DND-41 (cell line): ENCODE measurements at regions not wholly inside any gene's neighbourhood (a gene's known extent, or its start where the extent isn't known, plus 50 kb on each side); places are given as distances from the start of the nearest gene placed in this dataset.
"Not testable (repeated sequence)": the region's sequence is repeated elsewhere in the genome, so short reads cannot be mapped to it uniquely, and the experiment has no call there.

Experiments
- ATAC-seq: fragments of 200-7000 bp; cut with Tn5 transposase; 3 replicates; pipeline ENCODE4 v1.9.1; 2021; ENCODE audit warnings: low read depth; ENCODE audit not compliant: insufficient read depth
- DNase-seq: peaks from one replicate; pipeline ENCODE4 v3.0.0-alpha.2; 2020
- H2AFZ ChIP-seq: 2 replicates; pipeline ENCODE4 v1.6.0; 2012; ENCODE audit warnings: low read depth, low read length
- H3K27ac ChIP-seq: 2 replicates; pipeline ENCODE4 v1.5.1; 2012; ENCODE audit warnings: low read length, inconsistent platforms
- H3K27me3 ChIP-seq: fragments of 200-600 bp; sonication (generic); 2 replicates; pipeline ENCODE4 v1.6.0; 2012; ENCODE audit warnings: low read length, mild to moderate bottlenecking, inconsistent platforms; ENCODE audit not compliant: insufficient read depth, poor library complexity
- H3K36me3 ChIP-seq: 2 replicates; pipeline ENCODE4 v1.5.1; 2012; ENCODE audit warnings: low read length, inconsistent platforms; ENCODE audit not compliant: insufficient read depth
- H3K4me1 ChIP-seq: 2 replicates; pipeline ENCODE4 v1.5.1; 2012; ENCODE audit warnings: mild to moderate bottlenecking, low read length; ENCODE audit not compliant: insufficient read depth
- H3K4me2 ChIP-seq: 2 replicates; pipeline ENCODE4 v1.6.0; 2012; ENCODE audit warnings: mild to moderate bottlenecking, moderate library complexity, low read length, inconsistent platforms; ENCODE audit not compliant: insufficient read depth
- H3K4me3 ChIP-seq, 2 experiments: fragments of 200-600 bp in 1 of 2; shearing (Covaris generic) in 1 of 2; 2 replicates each; pipeline ENCODE4 v1.5.1; 2012 to 2016; ENCODE audit warnings: inconsistent platforms in 2 of 2, low read length in 2 of 2, mild to moderate bottlenecking in 2 of 2, low read depth in 1 of 2, moderate library complexity in 1 of 2
- H3K79me2 ChIP-seq: 2 replicates; pipeline ENCODE4 v1.6.0; 2012; ENCODE audit warnings: low read length, inconsistent platforms; ENCODE audit not compliant: insufficient read depth
- H3K9ac ChIP-seq: 2 replicates; pipeline ENCODE4 v1.6.0; 2012; ENCODE audit warnings: low read depth, mild to moderate bottlenecking, inconsistent platforms, low read length, moderate library complexity
- H3K9me3 ChIP-seq: 2 replicates; pipeline ENCODE4 v1.5.1; 2012; ENCODE audit warnings: low read length, moderate library complexity, mild to moderate bottlenecking, inconsistent platforms; ENCODE audit not compliant: insufficient read depth, severe bottlenecking
- H4K20me1 ChIP-seq: 2 replicates; pipeline ENCODE4 v1.6.0; 2012; ENCODE audit warnings: low read length; ENCODE audit not compliant: insufficient read depth
- CTCF ChIP-seq: IDR thresholded peaks from 2 replicates; pipeline ENCODE4 v1.5.1; 2012; ENCODE audit warnings: borderline replicate concordance, low read length, moderate library complexity, mild to moderate bottlenecking; ENCODE audit not compliant: poor library complexity, severe bottlenecking; ENCODE audit errors: extremely low read depth
- EZH2 ChIP-seq: IDR thresholded peaks from 3 replicates; pipeline ENCODE4 v1.6.1; 2012; ENCODE audit warnings: borderline replicate concordance, low read depth, mild to moderate bottlenecking, moderate library complexity, low read length, inconsistent platforms; ENCODE audit not compliant: severe bottlenecking

- H3K9me3 ChIP-seq, H2AFZ ChIP-seq, H3K4me2 ChIP-seq, H3K27me3 ChIP-seq, H3K4me3 ChIP-seq, H3K79me2 ChIP-seq, H3K9ac ChIP-seq, H3K4me1 ChIP-seq, H3K27ac ChIP-seq, H4K20me1 ChIP-seq, DNase-seq, H3K36me3 ChIP-seq, ATAC-seq: not testable (repeated sequence)
Measured at GRCh38 chr11:49798206-49798837, 153.9 kb upstream of the OR4C13 start.

GRCh38 chr11:49817705-49818430 is 134.3 kb upstream of the OR4C13 start:
- ATAC-seq, H3K27ac ChIP-seq, H2AFZ ChIP-seq, H3K27me3 ChIP-seq, DNase-seq, H4K20me1 ChIP-seq, H3K9ac ChIP-seq, H3K36me3 ChIP-seq, H3K4me2 ChIP-seq, H3K79me2 ChIP-seq, H3K9me3 ChIP-seq, H3K4me1 ChIP-seq, H3K4me3 ChIP-seq: not testable (repeated sequence)

- H3K9me3 ChIP-seq, H2AFZ ChIP-seq, H3K9ac ChIP-seq, H3K27me3 ChIP-seq, H3K4me2 ChIP-seq, H3K27ac ChIP-seq, ATAC-seq, H3K36me3 ChIP-seq, DNase-seq, H3K4me1 ChIP-seq, H4K20me1 ChIP-seq, H3K79me2 ChIP-seq, H3K4me3 ChIP-seq: not testable (repeated sequence)
Measured at GRCh38 chr11:49823188-49823587, 129.0 kb upstream of the OR4C13 start.

GRCh38 chr11:49850541-49850940 is 101.7 kb upstream of the OR4C13 start:
- not testable (repeated sequence) for H4K20me1 ChIP-seq, H3K4me3 ChIP-seq, DNase-seq, H3K4me1 ChIP-seq, H3K79me2 ChIP-seq, H2AFZ ChIP-seq, H3K27ac ChIP-seq, H3K4me2 ChIP-seq, H3K9me3 ChIP-seq, H3K9ac ChIP-seq, H3K36me3 ChIP-seq, H3K27me3 ChIP-seq, ATAC-seq

- Histone ChIP-seq H3K27ac (no peak overlapping the region), H3K79me2 (no peaks in the 10 kb centered on the region), H3K4me1 (no peaks in the 10 kb centered on the region), H3K9me3 (peaks cover 10% of the 10 kb centered on the region), H3K36me3 (no peaks in the 10 kb centered on the region), H3K4me3 (no peak overlapping the region), H3K4me2 (no peak overlapping the region), H3K9ac (no peak overlapping the region), H2AFZ (no peak overlapping the region), H3K27me3 (no peaks in the 10 kb centered on the region), H4K20me1 (no peaks in the 10 kb centered on the region)
- ATAC-seq: no peak
- DNase-seq: no peak
- TF ChIP-seq EZH2: no peak
- no peak for TF ChIP-seq CTCF
Measured at GRCh38 chr11:49851511-49851910, 100.7 kb upstream of the OR4C13 start.
